B cell (primary cell): ENCODE measurements at regions not wholly inside any gene's neighbourhood (a gene's known extent, or its start where the extent isn't known, plus 50 kb on each side); places are given as distances from the start of the nearest gene placed in this dataset.

Experiments
- ATAC-seq: fragments of 200-7000 bp; cut with Tn5 transposase; one replicate; pipeline ENCODE4 v1.10.0; 2021; ENCODE audit warnings: low read depth, mild to moderate bottlenecking, moderate number of reproducible peaks, moderate library complexity
- CTCF ChIA-PET: fragments of 350-600 bp; sonication (Branson Sonifier 250); formaldehyde crosslinking; loops from one replicate; lab custom pipeline; 2021; ENCODE audit warnings: antibody characterized with exemption, inconsistent platforms; lab: Charles Lee
- POLR2A ChIA-PET: fragments of 350-600 bp; sonication (Branson Sonifier 250); formaldehyde crosslinking; loops from one replicate; lab custom pipeline; 2021; ENCODE audit warnings: antibody characterized with exemption; lab: Charles Lee
- DNase-seq: peaks from one replicate; pipeline ENCODE4 v3.0.0; 2013
- H2AFZ ChIP-seq: 2 replicates; pipeline ENCODE4 v1.6.1; 2012; ENCODE audit warnings: mild to moderate bottlenecking, low read depth, low read length; ENCODE audit not compliant: insufficient read depth, poor library complexity, severe bottlenecking
- H3K27ac ChIP-seq, 2 donors: 1 replicate in 1 of 2; 2 replicates in 1 of 2; pipeline ENCODE4 v1.5.1; 2012 to 2013; ENCODE audit warnings: low read length in 2 of 2, mild to moderate bottlenecking in 2 of 2, moderate library complexity in 1 of 2
- H3K27me3 ChIP-seq, 4 experiments: fragments of 200-600 bp in 1 of 4; sonication (generic) in 1 of 4; replicated peaks in 1 of 4; 1 replicate in 2 of 4; 2 replicates in 2 of 4; pipeline versions ENCODE4 v1.6.1 to v1.7.0; 2013 to 2016; ENCODE audit warnings: low read length in 3 of 4, mild to moderate bottlenecking in 2 of 4, mixed read lengths in 1 of 4, moderate library complexity in 1 of 4; ENCODE audit not compliant: insufficient read depth in 4 of 4, control insufficient read depth in 3 of 4; ENCODE audit errors: control extremely low read depth in 1 of 4
- H3K36me3 ChIP-seq, 2 experiments: replicated peaks in 1 of 2; 1 replicate in 1 of 2; 2 replicates in 1 of 2; pipeline versions ENCODE4 v1.6.1 to v1.7.1; 2013; ENCODE audit warnings: low read length in 1 of 2; ENCODE audit not compliant: insufficient read depth in 2 of 2, control insufficient read depth in 1 of 2; ENCODE audit errors: control extremely low read depth in 1 of 2, extremely low read depth in 1 of 2
- H3K4me1 ChIP-seq, 2 donors: fragments of 200-600 bp in 1 of 2; sonication (generic) in 1 of 2; 1 replicate in 1 of 2; 2 replicates in 1 of 2; pipeline versions ENCODE4 v1.5.1 to v1.6.1; 2013 to 2017; ENCODE audit warnings: low read length in 2 of 2; ENCODE audit not compliant: control insufficient read depth in 2 of 2, insufficient read depth in 2 of 2
- H3K4me2 ChIP-seq: replicated peaks from 2 replicates; pipeline ENCODE3; 2012; ENCODE audit warnings: mild to moderate bottlenecking, low read depth, low read length; ENCODE audit not compliant: poor library complexity, severe bottlenecking
- H3K4me3 ChIP-seq, 5 experiments: fragments of 200-600 bp in 1 of 5; sonication (generic) in 1 of 5; 1 replicate in 3 of 5; 2 replicates in 2 of 5; pipeline versions ENCODE4 v1.5.1 to v1.7.0; 2011 to 2016; ENCODE audit warnings: low read length in 4 of 5, mild to moderate bottlenecking in 4 of 5, low read depth in 2 of 5, control low read depth in 1 of 5, moderate library complexity in 1 of 5; ENCODE audit not compliant: insufficient read depth in 1 of 5; ENCODE audit errors: control extremely low read depth in 1 of 5, extremely low read depth in 1 of 5
- H3K79me2 ChIP-seq: fragments of 200-600 bp; sonication (generic); one replicate; pipeline ENCODE4 v1.6.0; 2016; ENCODE audit warnings: low read length; ENCODE audit not compliant: control insufficient read depth, insufficient read depth
- H3K9ac ChIP-seq: fragments of 200-600 bp; sonication (generic); 2 replicates; pipeline ENCODE4 v1.6.1; 2017; ENCODE audit warnings: mild to moderate bottlenecking, low read length, moderate library complexity
- H3K9me3 ChIP-seq, 3 donors: one replicate each; pipeline versions ENCODE4 v1.6.1 to v1.7.1; 2013; ENCODE audit warnings: low read length in 2 of 3; ENCODE audit not compliant: control insufficient read depth in 2 of 3, insufficient read depth in 1 of 3; ENCODE audit errors: control extremely low read depth in 1 of 3
- H4K20me1 ChIP-seq: 2 replicates; pipeline ENCODE4 v1.6.0; 2012; ENCODE audit warnings: mild to moderate bottlenecking, low read length; ENCODE audit not compliant: insufficient read depth, control insufficient read depth, poor library complexity, severe bottlenecking
- H3K27ac Mint-ChIP-seq: one replicate; pipeline ENCODE4 v1.8.0; 2021; ENCODE audit warnings: mixed read lengths
- H3K27me3 Mint-ChIP-seq: one replicate; pipeline ENCODE4 v1.8.0; 2021; ENCODE audit warnings: mixed read lengths
- H3K4me1 Mint-ChIP-seq: one replicate; pipeline ENCODE4 v1.8.0; 2021; ENCODE audit warnings: mixed read lengths
- H3K4me3 Mint-ChIP-seq: one replicate; pipeline ENCODE4 v1.8.0; 2021; ENCODE audit warnings: mixed read lengths
- H3K9me3 Mint-ChIP-seq: one replicate; pipeline ENCODE4 v1.8.0; 2022; ENCODE audit warnings: mixed read lengths; ENCODE audit not compliant: insufficient read depth
- EZH2 ChIP-seq: IDR thresholded peaks from 2 replicates; pipeline ENCODE4 v1.6.1; 2012; ENCODE audit warnings: borderline replicate concordance, low read depth, mild to moderate bottlenecking, moderate library complexity, low read length; ENCODE audit not compliant: insufficient read depth, poor library complexity, severe bottlenecking
- WGBS: methylation state at CpG from one replicate; pipeline ENCODE4 v1.1.5; 2013; ENCODE audit warnings: missing lambda C conversion rate; ENCODE audit not compliant: insufficient coverage; 5-methylcytosine and 5-hydroxymethylcytosine counted together
- intact Hi-C: fragments of 100-400 bp; cut with micrococcal nuclease; formaldehyde crosslinking; loops from one replicate; pipeline ENCODE4 v1.10.0; 2022
- TF ChIP-seq, protein P1 (sequence below): fragments of 200-600 bp; IDR thresholded peaks from one replicate; pipeline ENCODE4 v1.8.0; 2022; ENCODE audit warnings: antibody characterized with exemption, mild to moderate bottlenecking

DNA sequence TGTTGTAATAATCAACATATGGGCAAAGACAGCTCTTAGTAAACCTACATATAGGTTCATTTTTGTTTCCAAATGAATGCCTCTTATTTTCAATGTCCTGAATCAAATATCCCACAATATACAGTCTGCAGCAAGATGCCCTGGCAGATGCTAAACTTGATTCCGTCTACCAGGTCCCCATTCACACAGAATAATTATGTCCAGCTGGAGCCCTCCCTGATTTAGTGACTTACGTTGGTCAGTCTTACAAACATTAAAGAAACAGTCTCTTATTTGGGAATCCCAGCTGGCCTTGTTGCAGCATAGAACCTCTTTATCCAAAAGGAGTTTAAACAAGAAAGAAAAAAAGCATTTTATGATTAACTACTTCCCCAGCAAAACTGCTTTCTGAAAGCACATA is 82.7 kb upstream of the BMP4 start:
- Mint-ChIP-seq H3K4me1 (no peaks in the 10 kb centered on the region), H3K27ac (no peak overlapping the region), H3K27me3 (peaks cover 8% of the 10 kb centered on the region), H3K4me3 (no peak overlapping the region), H3K9me3 (no peaks in the 10 kb centered on the region)
- H3K4me1 ChIP-seq = no peaks in the 10 kb centered on the region
- ChIA-PET CTCF (no interaction called here), POLR2A (no interaction called here)
- no peak overlapping the region for H3K27ac ChIP-seq
- no peak overlapping the region for H2AFZ ChIP-seq
- intact Hi-C loops = no loop called here
- H4K20me1 ChIP-seq = no peaks in the 10 kb centered on the region
- WGBS = 50% methylated on average over 1 of the region's 2 CpGs
- ATAC-seq (no peak), DNase-seq (no peak)
- H3K9ac ChIP-seq = no peak overlapping the region
- H3K36me3 ChIP-seq = no peaks in the 10 kb centered on the region
- no peak overlapping the region for H3K4me3 ChIP-seq
- H3K27me3 ChIP-seq = no peaks in the 10 kb centered on the region
- H3K9me3 ChIP-seq = peaks cover 0 to 10% (median 0%) of the 10 kb centered on the region in 3 donors
- no peak overlapping the region for H3K4me2 ChIP-seq
- no peaks in the 10 kb centered on the region for H3K79me2 ChIP-seq
- TF ChIP-seq EZH2 = no peak
- TF ChIP-seq, protein P1, sequence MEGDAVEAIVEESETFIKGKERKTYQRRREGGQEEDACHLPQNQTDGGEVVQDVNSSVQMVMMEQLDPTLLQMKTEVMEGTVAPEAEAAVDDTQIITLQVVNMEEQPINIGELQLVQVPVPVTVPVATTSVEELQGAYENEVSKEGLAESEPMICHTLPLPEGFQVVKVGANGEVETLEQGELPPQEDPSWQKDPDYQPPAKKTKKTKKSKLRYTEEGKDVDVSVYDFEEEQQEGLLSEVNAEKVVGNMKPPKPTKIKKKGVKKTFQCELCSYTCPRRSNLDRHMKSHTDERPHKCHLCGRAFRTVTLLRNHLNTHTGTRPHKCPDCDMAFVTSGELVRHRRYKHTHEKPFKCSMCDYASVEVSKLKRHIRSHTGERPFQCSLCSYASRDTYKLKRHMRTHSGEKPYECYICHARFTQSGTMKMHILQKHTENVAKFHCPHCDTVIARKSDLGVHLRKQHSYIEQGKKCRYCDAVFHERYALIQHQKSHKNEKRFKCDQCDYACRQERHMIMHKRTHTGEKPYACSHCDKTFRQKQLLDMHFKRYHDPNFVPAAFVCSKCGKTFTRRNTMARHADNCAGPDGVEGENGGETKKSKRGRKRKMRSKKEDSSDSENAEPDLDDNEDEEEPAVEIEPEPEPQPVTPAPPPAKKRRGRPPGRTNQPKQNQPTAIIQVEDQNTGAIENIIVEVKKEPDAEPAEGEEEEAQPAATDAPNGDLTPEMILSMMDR = no peak

DNA sequence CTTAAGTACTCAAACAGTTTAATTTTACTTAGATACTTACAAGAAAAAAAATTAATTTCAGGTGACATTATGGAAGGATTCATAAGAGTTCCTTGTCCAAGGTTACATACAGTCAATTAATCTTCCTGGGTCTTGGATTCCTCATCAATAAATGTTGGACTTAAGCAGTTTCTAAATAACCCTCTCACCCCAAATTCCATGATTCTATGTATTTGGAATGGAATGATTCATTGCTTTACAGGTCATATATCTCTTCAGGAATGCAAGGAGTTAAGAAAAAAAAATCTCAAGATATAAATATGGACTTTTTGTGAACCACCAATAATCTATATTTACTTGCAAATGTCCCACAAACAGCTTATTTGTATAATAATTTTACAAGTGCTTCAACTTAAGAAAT is 84.2 kb upstream of the BMP4 start:
- no peak overlapping the region for H3K4me3 Mint-ChIP-seq
- intact Hi-C loops = no loop called here
- Histone ChIP-seq H3K79me2 (no peaks in the 10 kb centered on the region), H4K20me1 (no peaks in the 10 kb centered on the region), H3K27me3 (no peaks in the 10 kb centered on the region), H3K27ac (no peak overlapping the region), H3K4me1 (no peaks in the 10 kb centered on the region), H2AFZ (no peak overlapping the region), H3K36me3 (no peaks in the 10 kb centered on the region), H3K4me3 (no peak overlapping the region), H3K9ac (no peak overlapping the region), H3K9me3 (peaks cover 0 to under 1% (median 0%) of the 10 kb centered on the region in 3 donors), H3K4me2 (no peak overlapping the region)
- no peaks in the 10 kb centered on the region for H3K4me1 Mint-ChIP-seq
- H3K9me3 Mint-ChIP-seq = no peaks in the 10 kb centered on the region
- no peak for ATAC-seq
- ChIA-PET POLR2A (no interaction called here), CTCF (no interaction called here)
- TF ChIP-seq, protein P1 = no peak
- TF ChIP-seq EZH2 = no peak
- H3K27me3 Mint-ChIP-seq = peaks cover 8% of the 10 kb centered on the region
- H3K27ac Mint-ChIP-seq = no peak overlapping the region
- no peak for DNase-seq
